GM18502 (cell line): ENCODE measurements at regions not wholly inside any gene's neighbourhood (a gene's known extent, or its start where the extent isn't known, plus 50 kb on each side); places are given as distances from the start of the nearest gene placed in this dataset.
"Not testable (repeated sequence)": the region's sequence is repeated elsewhere in the genome, so short reads cannot be mapped to it uniquely, and the experiment has no call there.

Experiments used
- ATAC-seq: cut with Tn5 transposase; IDR thresholded peaks from one replicate; pipeline ENCODE4 v1.9.1; 2021; ENCODE audit warnings: mild to moderate bottlenecking; ENCODE audit not compliant: unreplicated experiment, poor library complexity

DNA sequence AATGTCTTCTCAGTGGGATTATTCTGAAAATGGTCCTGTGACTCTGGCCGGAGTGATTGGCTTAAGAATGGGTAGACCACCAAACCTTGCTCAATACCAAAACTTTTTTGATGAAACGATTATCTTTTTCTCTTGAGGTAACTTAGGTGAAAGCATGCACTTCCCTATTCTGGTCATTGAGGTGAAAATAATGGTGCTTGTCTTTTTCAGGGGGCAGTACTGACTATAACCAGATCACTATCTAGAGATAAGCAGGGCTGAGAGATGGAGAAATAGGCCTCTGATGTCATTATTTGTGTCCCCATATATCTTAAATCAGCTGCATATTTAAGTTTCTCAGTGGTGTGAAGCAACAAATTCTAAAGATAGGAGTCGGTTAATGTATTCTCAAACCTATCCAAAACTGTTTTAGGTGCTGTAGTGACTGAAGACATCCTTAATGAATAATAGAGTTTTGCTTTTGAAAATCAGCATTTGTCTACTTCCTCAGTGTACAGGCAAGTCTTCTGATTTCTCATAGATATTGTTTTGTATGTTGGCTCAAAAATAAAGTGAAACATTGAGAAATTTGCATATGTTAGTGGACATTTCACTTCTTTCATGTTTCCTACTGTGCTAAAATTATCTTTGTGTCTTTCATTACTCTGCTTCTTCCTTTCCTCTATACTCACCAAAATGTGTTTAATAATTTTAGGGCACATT lies 735.3 kb upstream of the ADGRL4 start:
- peak; percentile 84 for ATAC-seq

- no peak for ATAC-seq
These were observed 731.6 kb upstream of the ADGRL4 start for GRCh38 chr1:79738101-79738500.

- ATAC-seq = no peak
These were observed 730.7 kb upstream of the ADGRL4 start for GRCh38 chr1:79737193-79737592.

DNA sequence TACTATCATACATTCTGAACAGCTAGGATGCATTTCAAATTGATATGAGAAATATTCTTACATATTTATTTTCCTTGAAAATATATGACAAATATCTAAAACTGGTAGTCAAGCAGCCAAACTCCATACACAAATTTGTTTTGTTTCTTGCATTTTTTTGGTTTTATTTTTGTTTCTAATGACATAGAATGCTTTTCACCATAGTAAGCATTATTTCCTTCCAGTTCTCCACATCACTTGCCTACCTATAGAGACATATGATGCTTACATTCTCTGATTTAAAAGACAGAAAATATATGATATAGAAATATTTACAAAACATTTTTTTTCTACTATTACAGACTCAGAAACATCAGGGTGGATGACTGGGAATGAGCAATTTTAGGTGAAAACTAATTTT lies 726.4 kb upstream of the ADGRL4 start:
- ATAC-seq = no peak

- no peak for ATAC-seq
These were observed 720.4 kb upstream of the ADGRL4 start for GRCh38 chr1:79726911-79727310.

DNA sequence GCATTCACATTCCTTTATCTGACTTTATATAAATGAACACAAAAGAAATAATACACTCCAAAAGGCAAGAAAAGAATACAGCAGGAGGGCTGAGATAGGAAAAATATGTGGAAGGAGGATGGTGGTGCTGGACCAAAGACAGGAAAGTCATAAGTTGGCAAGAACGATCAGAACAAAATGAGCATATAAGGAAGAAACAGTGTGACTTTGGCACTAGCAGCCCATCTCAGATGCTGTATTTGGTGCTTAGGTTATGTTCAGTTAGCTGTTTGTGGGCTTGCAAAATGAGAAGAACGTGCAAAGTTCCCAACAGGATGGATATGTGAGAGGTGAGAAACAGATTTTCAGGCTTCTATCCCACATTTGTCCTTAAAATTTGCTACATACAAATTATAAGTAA lies 719.8 kb upstream of the ADGRL4 start:
- ATAC-seq = no peak

GRCh38 chr1:79716447-79716846 lies 709.9 kb upstream of the ADGRL4 start:
- no peak for ATAC-seq

- no peak for ATAC-seq
These were observed 708.1 kb upstream of the ADGRL4 start for GRCh38 chr1:79714664-79715063.

DNA sequence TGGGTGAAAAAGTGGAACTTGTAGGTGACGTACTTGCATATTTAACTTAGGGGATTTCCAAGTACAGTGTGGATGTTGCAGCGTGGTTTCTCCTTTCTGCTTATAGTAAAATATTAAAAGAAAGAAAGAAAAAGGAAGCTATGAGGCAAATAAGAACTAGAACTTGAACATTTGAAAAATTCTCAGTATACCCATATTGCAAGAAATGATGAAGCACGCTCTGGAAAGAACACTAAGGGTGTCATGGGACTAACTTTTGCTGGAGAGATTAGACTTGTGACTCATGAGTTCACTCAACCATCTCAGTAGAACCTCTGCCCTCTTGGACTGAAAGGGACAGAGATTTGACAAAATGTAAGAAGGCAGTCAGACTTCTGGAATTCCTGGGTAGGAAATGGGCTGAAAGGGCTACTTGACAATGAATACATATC lies 704.5 kb upstream of the ADGRL4 start:
- ATAC-seq = peak; percentile 85

- no peak for ATAC-seq
These were observed 702.2 kb upstream of the ADGRL4 start for GRCh38 chr1:79708646-79709265.

GRCh38 chr1:79705218-79705617 lies 698.7 kb upstream of the ADGRL4 start:
- no peak for ATAC-seq

DNA sequence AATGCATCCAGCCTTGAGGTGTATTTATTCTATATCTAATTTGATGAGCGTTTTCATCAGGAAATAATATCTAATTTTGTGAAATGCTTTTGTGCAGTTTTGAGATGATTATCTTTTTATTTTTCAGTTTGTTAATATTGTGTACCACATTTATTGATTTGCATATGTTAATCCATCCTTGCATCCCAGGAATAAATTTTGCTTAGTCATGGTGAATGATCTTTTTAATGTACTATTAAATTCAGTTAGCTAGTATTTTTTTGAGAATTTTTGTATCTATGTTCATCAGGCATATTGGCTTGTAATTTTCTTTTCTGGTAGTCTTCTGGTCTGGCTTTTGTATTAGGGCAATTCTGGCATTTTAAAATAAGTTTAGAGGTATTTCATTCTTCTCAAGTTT lies 697.5 kb upstream of the ADGRL4 start:
- no peak for ATAC-seq

DNA sequence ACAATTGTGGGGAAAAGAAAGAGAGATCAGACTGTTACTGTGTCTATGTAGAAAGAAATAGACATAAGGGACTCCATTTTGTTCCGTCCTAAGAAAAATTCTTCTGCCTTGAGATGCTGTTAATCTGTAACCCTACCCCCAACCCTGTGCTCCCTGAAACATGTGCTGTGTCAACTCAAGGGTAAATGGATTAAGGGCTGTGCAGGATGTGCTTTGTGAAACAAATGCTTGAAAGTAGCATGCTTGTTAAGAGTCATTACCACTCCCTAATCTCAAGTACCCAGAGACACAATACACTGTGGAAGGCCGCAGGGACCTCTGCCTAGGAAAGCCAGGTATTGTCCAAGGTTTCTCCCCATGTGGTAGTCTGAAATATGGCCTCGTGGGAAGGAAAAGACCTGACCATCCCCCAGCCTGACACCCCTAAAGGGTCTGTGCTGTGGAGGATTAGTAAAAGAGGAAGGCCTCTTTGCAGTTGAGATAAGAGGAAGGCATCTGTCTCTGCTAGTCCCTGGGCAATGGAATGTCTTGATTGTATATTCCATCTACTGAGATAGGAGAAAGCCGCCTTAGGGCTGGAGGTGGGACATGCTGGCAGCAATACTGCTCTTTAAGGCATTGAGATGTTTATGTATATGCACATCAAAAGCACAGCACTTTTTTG lies 695.9 kb upstream of the ADGRL4 start:
- not testable (repeated sequence) for ATAC-seq

DNA sequence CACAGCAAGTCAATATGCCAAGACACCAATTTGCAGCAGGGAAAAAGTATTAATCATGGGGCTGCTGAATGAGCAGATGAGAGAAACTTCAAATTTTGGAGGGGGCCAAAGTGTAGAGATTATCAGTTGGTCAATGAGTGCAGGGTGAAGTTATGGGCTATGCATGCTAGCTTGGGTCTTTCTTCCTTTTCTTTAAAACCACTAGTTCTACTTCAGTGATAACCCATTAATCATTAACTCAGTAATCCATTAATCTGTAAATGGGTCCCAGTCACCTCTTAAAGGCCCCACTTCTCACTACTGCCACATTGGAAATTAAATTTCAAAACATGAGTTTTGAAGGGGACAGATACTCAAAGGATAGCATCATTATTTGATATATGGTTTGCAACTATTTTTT lies 688.6 kb upstream of the ADGRL4 start:
- ATAC-seq = peak; percentile 81

GRCh38 chr1:79694241-79694640 lies 687.7 kb upstream of the ADGRL4 start:
- peak; percentile 54 for ATAC-seq

GRCh38 chr1:79693441-79694114 lies 687.0 kb upstream of the ADGRL4 start:
- ATAC-seq = no peak

- no peak for ATAC-seq
These were observed 686.0 kb upstream of the ADGRL4 start for GRCh38 chr1:79692519-79692918.

DNA sequence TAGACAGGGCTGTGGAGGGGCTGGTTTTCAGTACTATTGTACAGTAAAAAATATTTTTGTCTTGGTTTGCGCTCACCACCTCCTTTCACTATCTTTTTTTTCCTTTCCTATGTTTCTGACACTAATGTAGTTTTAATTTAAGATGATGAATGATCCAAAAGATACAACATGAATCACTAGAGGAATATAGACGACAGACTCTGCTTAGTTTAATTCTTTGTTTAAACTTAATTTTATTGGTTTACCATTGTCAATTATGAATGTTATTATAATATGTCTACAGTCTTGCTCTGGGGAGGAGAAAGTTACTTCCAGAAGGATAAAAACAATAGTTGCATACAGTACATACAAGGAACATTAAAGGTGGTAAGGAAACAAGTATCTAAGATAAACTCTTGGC lies 682.4 kb upstream of the ADGRL4 start:
- no peak for ATAC-seq

GRCh38 chr1:79683420-79683819 lies 676.9 kb upstream of the ADGRL4 start:
- no peak for ATAC-seq

DNA sequence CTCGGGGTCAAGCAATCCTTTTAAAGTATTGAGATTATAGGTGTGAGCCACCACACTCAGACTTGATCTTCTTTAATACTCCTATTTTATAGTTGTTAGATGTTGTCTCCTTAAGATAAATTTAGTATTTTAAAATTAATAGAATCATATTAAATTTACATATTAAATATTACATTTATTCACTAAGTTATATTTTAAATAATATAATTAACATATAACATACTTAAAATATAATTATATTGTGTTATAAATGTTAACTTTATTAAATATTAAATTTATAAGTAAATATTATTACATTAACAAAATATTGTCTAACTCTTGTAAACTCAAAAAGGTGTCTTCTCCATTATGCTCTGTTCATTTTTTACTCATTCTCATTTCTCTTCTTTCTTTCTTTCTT lies 675.9 kb upstream of the ADGRL4 start:
- no peak for ATAC-seq

DNA sequence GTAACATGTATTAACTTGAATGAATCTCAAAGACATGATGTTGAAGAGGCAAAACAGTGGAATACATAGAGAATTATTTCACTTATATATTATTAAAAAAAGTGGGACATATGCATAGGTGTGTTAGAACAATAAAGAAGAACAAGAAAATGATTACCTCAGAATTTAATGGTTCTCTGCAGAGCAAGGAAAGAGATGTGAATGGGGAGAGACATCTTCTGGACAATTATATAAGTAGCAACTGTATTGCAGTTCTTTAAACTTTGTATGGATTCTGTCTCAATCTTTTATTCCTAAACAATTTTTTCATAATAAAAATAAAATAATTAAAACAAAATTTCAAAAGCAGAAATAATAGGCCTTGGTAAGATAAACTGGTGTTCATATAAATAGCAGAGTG lies 674.9 kb upstream of the ADGRL4 start:
- no peak for ATAC-seq
